ENCODE measurements at regions not wholly inside any gene's neighbourhood (a gene's known extent, or its start where the extent isn't known, plus 50 kb on each side); places are given as distances from the start of the nearest gene placed in this dataset.
A peak's percentile ranks its signal among the peaks of the same experiment; 100 is the strongest.

DNA sequence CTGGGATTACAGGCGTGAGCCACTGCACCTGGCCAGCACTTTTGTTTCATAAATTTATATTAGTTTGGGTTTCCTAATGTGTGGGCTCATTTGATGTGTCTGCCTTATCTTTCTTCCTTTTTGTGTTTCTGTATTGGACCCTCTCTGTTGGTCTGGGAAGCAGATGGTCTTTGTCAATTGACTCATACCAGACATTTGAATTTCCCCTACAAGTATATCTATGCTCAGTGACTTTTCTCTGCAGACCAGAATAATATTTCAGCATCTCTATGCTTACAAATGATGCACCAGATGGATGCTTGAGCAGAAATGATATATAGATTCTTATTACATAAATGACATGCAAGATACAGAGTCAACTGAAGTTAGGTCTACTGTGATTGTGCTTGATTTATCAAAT is 329.9 kb upstream of the SLCO3A1 start:
- TF ChIP-seq, protein P1, sequence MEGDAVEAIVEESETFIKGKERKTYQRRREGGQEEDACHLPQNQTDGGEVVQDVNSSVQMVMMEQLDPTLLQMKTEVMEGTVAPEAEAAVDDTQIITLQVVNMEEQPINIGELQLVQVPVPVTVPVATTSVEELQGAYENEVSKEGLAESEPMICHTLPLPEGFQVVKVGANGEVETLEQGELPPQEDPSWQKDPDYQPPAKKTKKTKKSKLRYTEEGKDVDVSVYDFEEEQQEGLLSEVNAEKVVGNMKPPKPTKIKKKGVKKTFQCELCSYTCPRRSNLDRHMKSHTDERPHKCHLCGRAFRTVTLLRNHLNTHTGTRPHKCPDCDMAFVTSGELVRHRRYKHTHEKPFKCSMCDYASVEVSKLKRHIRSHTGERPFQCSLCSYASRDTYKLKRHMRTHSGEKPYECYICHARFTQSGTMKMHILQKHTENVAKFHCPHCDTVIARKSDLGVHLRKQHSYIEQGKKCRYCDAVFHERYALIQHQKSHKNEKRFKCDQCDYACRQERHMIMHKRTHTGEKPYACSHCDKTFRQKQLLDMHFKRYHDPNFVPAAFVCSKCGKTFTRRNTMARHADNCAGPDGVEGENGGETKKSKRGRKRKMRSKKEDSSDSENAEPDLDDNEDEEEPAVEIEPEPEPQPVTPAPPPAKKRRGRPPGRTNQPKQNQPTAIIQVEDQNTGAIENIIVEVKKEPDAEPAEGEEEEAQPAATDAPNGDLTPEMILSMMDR (IDR thresholded peaks at IDR 0.05) = no peak
- no peak for DNase-seq (ENCODE audit: low spot score)
- no peaks in the 10 kb centered on the region for H3K27me3 ChIP-seq

DNA sequence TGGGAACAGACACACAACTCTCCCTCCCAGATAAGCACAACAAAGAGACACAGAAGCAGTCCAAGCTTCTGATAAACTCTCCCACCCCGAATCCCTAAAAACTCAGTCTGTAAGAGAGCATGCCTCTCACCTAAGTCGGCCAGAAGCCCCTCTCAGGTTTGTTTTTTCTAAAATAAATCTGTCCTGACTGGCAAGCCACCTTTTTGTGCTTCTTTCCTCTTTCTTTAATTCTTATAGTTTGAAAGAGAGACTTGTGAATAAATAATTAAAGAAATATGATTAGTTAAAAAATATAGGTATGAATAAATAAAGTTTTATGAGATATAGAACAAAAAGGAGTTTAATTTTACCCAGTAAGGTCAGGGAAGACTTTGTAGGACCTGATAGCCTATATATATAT is 329.0 kb upstream of the SLCO3A1 start:
- H3K4me3 ChIP-seq = no peak overlapping the region

More for the DNA sequence above, 329.9 kb upstream of the SLCO3A1 start:
- Histone ChIP-seq H3K36me3 (no peaks in the 10 kb centered on the region), H3K4me3 (no peak overlapping the region), H3K27ac (no peak overlapping the region), H3K9me3 (no peaks in the 10 kb centered on the region), H3K4me1 (peaks cover 0 to 10% of the 10 kb centered on the region in 2 donors)

GRCh38 chr15:91525751-91526150 is 327.8 kb upstream of the SLCO3A1 start:
- DNase-seq (ENCODE audit: low spot score) = no peak

More for the DNA sequence above, 329.0 kb upstream of the SLCO3A1 start:
- Histone ChIP-seq H3K36me3 (no peaks in the 10 kb centered on the region), H3K27ac (no peak overlapping the region), H3K27me3 (no peaks in the 10 kb centered on the region), H3K4me1 (peaks cover 0 to 14% of the 10 kb centered on the region in 2 donors), H3K9me3 (no peaks in the 10 kb centered on the region)
- no peak for DNase-seq (ENCODE audit: low spot score)
- TF ChIP-seq, protein P1 (IDR thresholded peaks at IDR 0.05) = no peak

GRCh38 chr15:91526424-91526823 is 327.1 kb upstream of the SLCO3A1 start:
- no peak for DNase-seq (ENCODE audit: low spot score)
- H3K9me3 ChIP-seq = no peaks in the 10 kb centered on the region
- H3K27me3 ChIP-seq = no peaks in the 10 kb centered on the region
- TF ChIP-seq, protein P1 (IDR thresholded peaks at IDR 0.05) = no peak
- H3K27ac ChIP-seq = peak overlapping the region; percentile 40 to 45
- no peak overlapping the region for H3K4me3 ChIP-seq
- no peaks in the 10 kb centered on the region for H3K36me3 ChIP-seq
- H3K4me1 ChIP-seq = peaks cover 0 to 14% of the 10 kb centered on the region in 2 donors

More at GRCh38 chr15:91525751-91526150, 327.8 kb upstream of the SLCO3A1 start:
- Histone ChIP-seq H3K4me1 (peaks cover 0 to 14% of the 10 kb centered on the region in 2 donors), H3K9me3 (no peaks in the 10 kb centered on the region), H3K27me3 (no peaks in the 10 kb centered on the region), H3K36me3 (no peaks in the 10 kb centered on the region), H3K4me3 (no peak overlapping the region), H3K27ac (peak overlapping the region; percentile 40 to 45)
- TF ChIP-seq, protein P1 (IDR thresholded peaks at IDR 0.05) = no peak

DNA sequence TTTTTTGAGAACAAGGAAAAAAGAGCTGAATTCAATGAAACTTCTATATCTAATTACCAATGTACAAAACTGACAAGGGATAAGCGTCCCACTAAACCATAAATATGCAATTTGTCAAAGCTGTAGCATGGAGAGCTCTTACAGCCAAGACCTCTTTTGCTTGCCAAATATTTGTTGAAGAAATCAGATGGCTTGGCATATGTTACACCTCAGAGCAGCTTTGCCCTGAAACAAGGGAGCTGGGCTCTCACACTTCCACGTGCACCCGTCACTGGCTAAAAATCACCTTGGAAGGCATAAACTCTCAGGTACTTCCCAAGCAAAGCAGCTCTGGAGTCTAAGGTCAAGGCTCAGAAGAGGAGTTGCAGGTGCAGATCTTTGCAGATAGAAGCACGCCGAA is 324.7 kb upstream of the SLCO3A1 start:
- Histone ChIP-seq H3K27me3 (no peaks in the 10 kb centered on the region), H3K27ac (no peak overlapping the region), H3K36me3 (no peaks in the 10 kb centered on the region), H3K9me3 (no peaks in the 10 kb centered on the region), H3K4me1 (peaks cover 0 to 14% of the 10 kb centered on the region in 2 donors), H3K4me3 (no peak overlapping the region)
- TF ChIP-seq, protein P1 (IDR thresholded peaks at IDR 0.05) = no peak
- no peak for DNase-seq (ENCODE audit: low spot score)

GRCh38 chr15:91529534-91529933 is 324.0 kb upstream of the SLCO3A1 start:
- Histone ChIP-seq H3K36me3 (no peaks in the 10 kb centered on the region), H3K27ac (no peak overlapping the region), H3K27me3 (no peaks in the 10 kb centered on the region), H3K9me3 (no peaks in the 10 kb centered on the region), H3K4me1 (peaks cover 0 to 14% of the 10 kb centered on the region in 2 donors), H3K4me3 (no peak overlapping the region)
- TF ChIP-seq, protein P1 (IDR thresholded peaks at IDR 0.05) = no peak
- no peak for DNase-seq (ENCODE audit: low spot score)
